Smooth muscle cell (in vitro differentiated cells): ENCODE measurements at regions not wholly inside any gene's neighbourhood (a gene's known extent, or its start where the extent isn't known, plus 50 kb on each side); places are given as distances from the start of the nearest gene placed in this dataset.

ENCODE experiments used
- DNase-seq: peaks from one replicate; lab custom pipeline; 2025; ENCODE audit not compliant: unreplicated experiment; lab: John Stamatoyannopoulos, UW
- H2AFZ ChIP-seq: fragments of 200-600 bp; sonication (generic); 2 replicates; pipeline ENCODE4 v1.6.0; 2016; ENCODE audit warnings: antibody characterized with exemption, low read depth, mild to moderate bottlenecking
- H3F3A ChIP-seq: fragments of 200-600 bp; sonication (generic); 2 replicates; pipeline ENCODE4 v1.6.0; 2017; ENCODE audit warnings: antibody characterized with exemption, low read depth
- H3K27ac ChIP-seq: fragments of 200-600 bp; sonication (generic); 2 replicates; pipeline ENCODE4 v1.5.1; 2016; ENCODE audit warnings: low read depth, mild to moderate bottlenecking
- H3K27me3 ChIP-seq: fragments of 200-600 bp; sonication (generic); 2 replicates; pipeline ENCODE4 v1.6.1; 2016; ENCODE audit warnings: low read depth, mild to moderate bottlenecking
- H3K36me3 ChIP-seq: fragments of 200-600 bp; sonication (generic); 2 replicates; pipeline ENCODE4 v1.5.1; 2016; ENCODE audit warnings: low read depth
- H3K4me1 ChIP-seq: fragments of 200-600 bp; sonication (generic); 2 replicates; pipeline ENCODE4 v1.5.1; 2016; ENCODE audit warnings: low read depth
- H3K4me2 ChIP-seq: fragments of 200-600 bp; sonication (generic); 2 replicates; pipeline ENCODE4 v1.6.0; 2016; ENCODE audit warnings: mild to moderate bottlenecking
- H3K4me3 ChIP-seq: fragments of 200-600 bp; sonication (generic); 2 replicates; pipeline ENCODE4 v1.5.1; 2016; ENCODE audit warnings: mild to moderate bottlenecking
- H3K79me2 ChIP-seq: fragments of 200-600 bp; sonication (generic); 2 replicates; pipeline ENCODE4 v1.6.0; 2016; ENCODE audit warnings: low read depth, mild to moderate bottlenecking
- H3K9ac ChIP-seq: fragments of 200-600 bp; sonication (generic); 2 replicates; pipeline ENCODE4 v1.6.0; 2016; ENCODE audit warnings: low read depth
- H3K9me3 ChIP-seq: fragments of 200-600 bp; sonication (generic); replicated peaks from 2 replicates; pipeline ENCODE4 v1.5.1; 2016; ENCODE audit warnings: low read depth
- H4K20me1 ChIP-seq: fragments of 200-600 bp; sonication (generic); 2 replicates; pipeline ENCODE4 v1.6.0; 2016; ENCODE audit warnings: low read depth
- CTCF ChIP-seq: fragments of 200-600 bp; sonication (generic); IDR thresholded peaks from 2 replicates; pipeline ENCODE4 v1.5.1; 2017; ENCODE audit warnings: borderline replicate concordance, mild to moderate bottlenecking, antibody characterized with exemption; ENCODE audit not compliant: insufficient read depth, poor library complexity, severe bottlenecking
- whole genome bisulfite sequencing: methylation state at CpG from one replicate; pipeline ENCODE4 v1.1.7; 2016; ENCODE audit warnings: low lambda C conversion rate; 5-methylcytosine and 5-hydroxymethylcytosine counted together

DNA sequence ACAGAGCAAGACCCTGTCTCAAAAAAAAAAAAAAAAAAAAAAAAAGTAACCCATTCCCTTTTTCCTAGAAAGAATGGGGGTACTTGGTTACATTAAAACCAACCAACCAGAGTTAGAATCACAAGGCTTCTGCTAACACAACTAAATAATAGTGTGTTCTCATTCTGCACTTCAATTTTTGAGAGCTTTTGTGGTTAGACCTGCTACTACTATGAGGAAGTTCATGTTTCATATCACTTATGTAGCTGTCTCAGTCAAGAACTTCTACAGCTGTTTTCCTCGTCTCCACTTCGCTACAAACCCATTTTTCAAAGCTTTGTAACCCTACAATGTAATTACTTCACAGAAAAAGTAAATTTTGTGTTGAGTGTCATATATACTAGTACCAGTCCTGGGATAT, 58.3 kb downstream of the PDHA2 start:
- no peak for DNase-seq
- WGBS: 74% methylated on average over 2 of the region's 2 CpGs
- TF ChIP-seq CTCF: no peak
- Histone ChIP-seq H3K9me3 (no peaks in the 10 kb centered on the region), H3K4me2 (no peak overlapping the region), H3K4me1 (no peaks in the 10 kb centered on the region), H2AFZ (no peak overlapping the region), H3K27ac (no peak overlapping the region), H3K4me3 (no peak overlapping the region), H3K36me3 (no peaks in the 10 kb centered on the region), H3K79me2 (no peaks in the 10 kb centered on the region), H3K27me3 (no peaks in the 10 kb centered on the region), H3K9ac (no peak overlapping the region), H4K20me1 (no peaks in the 10 kb centered on the region), H3F3A (no peaks in the 10 kb centered on the region)

GRCh38 chr4:95909211-95909610, 69.3 kb downstream of the PDHA2 start:
- H3K4me1 ChIP-seq: no peaks in the 10 kb centered on the region
- TF ChIP-seq CTCF: no peak
- no peak overlapping the region for H3K4me3 ChIP-seq
- DNase-seq: no peak
- 100% methylated on average over 1 of the region's 1 CpG for WGBS
- H3K4me2 ChIP-seq: no peak overlapping the region
- H3K9me3 ChIP-seq: no peaks in the 10 kb centered on the region
- no peak overlapping the region for H3K9ac ChIP-seq
- H3F3A ChIP-seq: no peaks in the 10 kb centered on the region
- no peak overlapping the region for H3K27ac ChIP-seq
- no peaks in the 10 kb centered on the region for H3K36me3 ChIP-seq
- no peaks in the 10 kb centered on the region for H3K27me3 ChIP-seq
- H2AFZ ChIP-seq: no peak overlapping the region
- no peaks in the 10 kb centered on the region for H4K20me1 ChIP-seq
- H3K79me2 ChIP-seq: no peaks in the 10 kb centered on the region

- Histone ChIP-seq H3K79me2 (no peaks in the 10 kb centered on the region), H3K9ac (no peak overlapping the region), H3K27me3 (no peaks in the 10 kb centered on the region), H3K4me1 (no peaks in the 10 kb centered on the region), H3K27ac (no peak overlapping the region), H4K20me1 (no peaks in the 10 kb centered on the region), H3K36me3 (no peaks in the 10 kb centered on the region), H3F3A (no peaks in the 10 kb centered on the region), H2AFZ (no peak overlapping the region), H3K4me2 (no peak overlapping the region), H3K9me3 (no peaks in the 10 kb centered on the region), H3K4me3 (no peak overlapping the region)
- 92% methylated on average over 2 of the region's 2 CpGs for WGBS
- TF ChIP-seq CTCF: no peak
- DNase-seq: no peak
These were observed 70.9 kb downstream of the PDHA2 start for GRCh38 chr4:95910749-95911148.

DNA sequence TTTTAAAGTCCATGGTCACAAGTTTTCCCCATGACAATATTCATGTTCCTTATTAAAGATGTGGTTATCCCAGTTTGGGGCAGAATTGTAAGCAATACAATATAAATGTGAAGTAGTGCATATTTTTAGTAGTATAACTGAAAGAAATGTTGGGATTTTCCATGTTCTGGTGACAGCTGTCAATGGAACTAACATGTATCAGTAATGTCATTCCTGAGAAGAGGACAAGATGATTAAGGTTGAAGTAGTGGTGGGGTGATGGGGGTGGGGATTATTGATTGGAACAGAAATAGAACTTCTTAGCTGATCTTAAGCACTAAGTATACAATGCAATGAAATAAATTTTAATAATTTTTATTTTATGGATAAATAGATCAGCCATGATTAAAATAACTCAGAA, 81.6 kb downstream of the PDHA2 start:
- H3K36me3 ChIP-seq: no peaks in the 10 kb centered on the region
- H3K4me3 ChIP-seq: no peak overlapping the region
- H4K20me1 ChIP-seq: no peaks in the 10 kb centered on the region
- no peak for DNase-seq
- no peak for TF ChIP-seq CTCF
- no peaks in the 10 kb centered on the region for H3F3A ChIP-seq
- no peaks in the 10 kb centered on the region for H3K79me2 ChIP-seq
- no peak overlapping the region for H3K4me2 ChIP-seq
- no peak overlapping the region for H3K9ac ChIP-seq
- no peak overlapping the region for H2AFZ ChIP-seq
- H3K27me3 ChIP-seq: no peaks in the 10 kb centered on the region
- no peak overlapping the region for H3K27ac ChIP-seq
- no peaks in the 10 kb centered on the region for H3K4me1 ChIP-seq
- no peaks in the 10 kb centered on the region for H3K9me3 ChIP-seq
